OCI-LY1 (cell line): ENCODE measurements at regions not wholly inside any gene's neighbourhood (a gene's known extent, or its start where the extent isn't known, plus 50 kb on each side); places are given as distances from the start of the nearest gene placed in this dataset.
A peak's percentile ranks its signal among the peaks of the same experiment; 100 is the strongest.

Experiments used
- H2AFZ ChIP-seq: fragments of 200-600 bp; sonication (generic), shearing (Covaris generic); 2 replicates; pipeline ENCODE4 v1.6.0; 2014; ENCODE audit warnings: antibody characterized with exemption, mild to moderate bottlenecking, low read length
- H3F3A ChIP-seq: fragments of 200-600 bp; sonication (generic), shearing (Covaris generic); 2 replicates; pipeline ENCODE4 v1.6.0; 2014; ENCODE audit warnings: mild to moderate bottlenecking, antibody characterized with exemption, low read length, moderate library complexity; ENCODE audit not compliant: insufficient read depth
- H3K27ac ChIP-seq: fragments of 200-600 bp; sonication (generic); 2 replicates; pipeline ENCODE4 v1.5.1; 2014; ENCODE audit warnings: low read length, mixed run types, mild to moderate bottlenecking, low read depth; ENCODE audit not compliant: poor library complexity, severe bottlenecking
- H3K27me3 ChIP-seq: fragments of 200-600 bp; sonication (generic); 2 replicates; pipeline ENCODE4 v1.6.0; 2014; ENCODE audit warnings: antibody characterized with exemption, mild to moderate bottlenecking, low read length, moderate library complexity; ENCODE audit not compliant: insufficient read depth
- H3K36me3 ChIP-seq: fragments of 200-600 bp; sonication (generic); 2 replicates; pipeline ENCODE4 v1.6.1; 2014; ENCODE audit warnings: mild to moderate bottlenecking, antibody characterized with exemption, low read length, moderate library complexity, mixed read lengths; ENCODE audit not compliant: insufficient read depth
- H3K4me1 ChIP-seq: fragments of 200-600 bp; sonication (generic); 2 replicates; pipeline ENCODE4 v1.5.1; 2014; ENCODE audit warnings: mild to moderate bottlenecking, low read length, moderate library complexity; ENCODE audit not compliant: insufficient read depth, severe bottlenecking
- H3K4me2 ChIP-seq: fragments of 200-600 bp; sonication (generic), shearing (Covaris generic); 2 replicates; pipeline ENCODE4 v1.6.1; 2014; ENCODE audit warnings: low read length
- H3K4me3 ChIP-seq: fragments of 200-600 bp; sonication (generic); 2 replicates; pipeline ENCODE4 v1.5.1; 2014; ENCODE audit warnings: low read length, low read depth, mild to moderate bottlenecking, mixed read lengths; ENCODE audit not compliant: poor library complexity, severe bottlenecking
- H3K79me2 ChIP-seq: fragments of 200-600 bp; shearing (Covaris generic); 2 replicates; pipeline ENCODE4 v1.6.1; 2016; ENCODE audit warnings: mixed run types, low read length, mixed read lengths; ENCODE audit not compliant: insufficient read depth
- H3K9ac ChIP-seq: fragments of 200-600 bp; sonication (generic), shearing (Covaris generic); 2 replicates; pipeline ENCODE4 v1.6.1; 2014; ENCODE audit warnings: mild to moderate bottlenecking, low read length, mixed read lengths
- H3K9me2 ChIP-seq: fragments of 200-600 bp; sonication (generic), shearing (Covaris generic); 2 replicates; pipeline ENCODE4 v1.6.1; 2014; ENCODE audit warnings: low read depth, mild to moderate bottlenecking, low read length, mixed read lengths
- H3K9me3 ChIP-seq: fragments of 200-600 bp; shearing (Covaris generic); 2 replicates; pipeline ENCODE4 v1.6.1; 2014; ENCODE audit warnings: low read length, mixed read lengths
- H4K20me1 ChIP-seq: fragments of 200-600 bp; sonication (generic), shearing (Covaris generic); 2 replicates; pipeline ENCODE4 v1.6.0; 2016; ENCODE audit warnings: mild to moderate bottlenecking, low read length; ENCODE audit not compliant: insufficient read depth
- CTCF ChIP-seq: fragments of 200-600 bp; sonication (generic), shearing (Covaris generic); IDR thresholded peaks from 2 replicates; pipeline ENCODE4 v1.5.1; 2017; ENCODE audit warnings: mild to moderate bottlenecking, antibody characterized with exemption, low read length, moderate library complexity, mixed read lengths
- EZH2 ChIP-seq: fragments of 200-600 bp; sonication (generic), shearing (Covaris generic); IDR thresholded peaks from 2 replicates; pipeline ENCODE4 v1.8.0; 2017; ENCODE audit warnings: borderline replicate concordance, mixed run types, mild to moderate bottlenecking, antibody characterized with exemption, low read length, moderate library complexity, mixed read lengths

DNA sequence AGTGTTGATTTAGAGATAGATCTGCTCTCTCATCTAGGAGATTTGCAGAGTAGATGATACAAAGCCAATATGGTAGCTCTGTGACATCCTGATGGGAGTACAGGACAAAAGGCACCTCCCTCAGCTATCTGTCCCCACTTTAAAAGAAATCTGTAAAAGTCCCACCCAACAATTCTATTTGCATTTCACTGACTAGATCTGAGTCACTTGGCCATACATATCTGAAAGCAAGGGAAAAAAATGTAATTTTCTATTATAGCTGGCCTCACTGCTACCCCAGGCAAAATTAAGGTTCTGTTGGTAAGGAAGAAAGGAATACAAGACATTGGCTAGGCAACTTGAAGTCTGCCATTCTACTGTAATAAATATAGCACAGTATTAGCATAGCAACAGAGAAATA lies 96.2 kb upstream of the RNF180 start:
- Histone ChIP-seq H2AFZ (no peak overlapping the region), H3F3A (no peaks in the 10 kb centered on the region), H3K9ac (no peak overlapping the region), H3K79me2 (no peaks in the 10 kb centered on the region), H3K4me3 (no peak overlapping the region), H3K36me3 (no peaks in the 10 kb centered on the region), H3K27me3 (no peaks in the 10 kb centered on the region), H3K27ac (no peak overlapping the region), H3K9me3 (no peaks in the 10 kb centered on the region), H3K9me2 (no peaks in the 10 kb centered on the region), H3K4me2 (no peak overlapping the region), H4K20me1 (no peaks in the 10 kb centered on the region), H3K4me1 (no peaks in the 10 kb centered on the region)
- TF ChIP-seq EZH2 (no peak), CTCF (no peak)

- Histone ChIP-seq H3K27me3 (no peaks in the 10 kb centered on the region), H3K4me2 (no peak overlapping the region), H3K27ac (no peak overlapping the region), H4K20me1 (no peaks in the 10 kb centered on the region), H3K9ac (no peak overlapping the region), H2AFZ (no peak overlapping the region), H3K79me2 (no peaks in the 10 kb centered on the region), H3K4me3 (no peak overlapping the region), H3K9me3 (0 out of 2 replicates have a peak, but pooled peaks cover 3% of the 10 kb centered on the region), H3K9me2 (no peaks in the 10 kb centered on the region), H3F3A (no peaks in the 10 kb centered on the region), H3K4me1 (no peaks in the 10 kb centered on the region), H3K36me3 (no peaks in the 10 kb centered on the region)
- no peak for TF ChIP-seq CTCF
- no peak for TF ChIP-seq EZH2
These were observed 88.1 kb upstream of the HTR1A start for GRCh38 chr5:64050296-64050695.

GRCh38 chr5:64040490-64040889 lies 78.2 kb upstream of the HTR1A start:
- H3K27ac ChIP-seq: no peak overlapping the region
- no peak overlapping the region for H3K9ac ChIP-seq
- no peaks in the 10 kb centered on the region for H3F3A ChIP-seq
- H2AFZ ChIP-seq: no peak overlapping the region
- no peaks in the 10 kb centered on the region for H3K9me3 ChIP-seq
- no peak overlapping the region for H3K4me2 ChIP-seq
- H3K4me1 ChIP-seq: no peaks in the 10 kb centered on the region
- no peaks in the 10 kb centered on the region for H4K20me1 ChIP-seq
- no peaks in the 10 kb centered on the region for H3K9me2 ChIP-seq
- H3K27me3 ChIP-seq: no peaks in the 10 kb centered on the region
- no peaks in the 10 kb centered on the region for H3K79me2 ChIP-seq
- no peak overlapping the region for H3K4me3 ChIP-seq
- no peaks in the 10 kb centered on the region for H3K36me3 ChIP-seq
- TF ChIP-seq EZH2 (no peak), CTCF (peak; percentile 27; the same call in 1 of the 2 replicates)
